ENCODE measurements at regions not wholly inside any gene's neighbourhood (a gene's known extent, or its start where the extent isn't known, plus 50 kb on each side); places are given as distances from the start of the nearest gene placed in this dataset.

GRCh38 chr3:5951026-5951425 is 763.5 kb downstream of the EDEM1 start:
- TF ChIP-seq CTCF (conservative IDR thresholded peaks at IDR 0.05; ENCODE audit: low read length) (no peak), EZH2phosphoT487 (IDR thresholded peaks at IDR 0.05; ENCODE audit: borderline replicate concordance) (no peak)

Data from Loucy (cell line).